ENCODE measurements at regions not wholly inside any gene's neighbourhood (a gene's known extent, or its start where the extent isn't known, plus 50 kb on each side); places are given as distances from the start of the nearest gene placed in this dataset.
A peak's percentile ranks its signal among the peaks of the same experiment; 100 is the strongest.

- no peaks in the 10 kb centered on the region for H3K4me1 Mint-ChIP-seq
- no peak overlapping the region for H3K27ac Mint-ChIP-seq
- H3K4me3 Mint-ChIP-seq: no peak overlapping the region
- H3K27me3 Mint-ChIP-seq: peaks cover 13% of the 10 kb centered on the region
- DNase-seq (no peak), ATAC-seq (no peak)
- H3K9me3 Mint-ChIP-seq (ENCODE audit: low read depth): no peaks in the 10 kb centered on the region
- CTCF ChIA-PET: no interaction called here
- H3K36me3 Mint-ChIP-seq: no peaks in the 10 kb centered on the region
These were observed 226.6 kb downstream of the HACE1 start for GRCh38 chr6:104633125-104633524.

- H3K36me3 Mint-ChIP-seq: no peaks in the 10 kb centered on the region
- ATAC-seq: no peak
- no peaks in the 10 kb centered on the region for H3K4me1 Mint-ChIP-seq
- no peak overlapping the region for H3K27ac Mint-ChIP-seq
- peaks cover 9% of the 10 kb centered on the region for H3K27me3 Mint-ChIP-seq
- DNase-seq: no peak
- CTCF ChIA-PET: no interaction called here
- no peak overlapping the region for H3K4me3 Mint-ChIP-seq
- no peaks in the 10 kb centered on the region for H3K9me3 Mint-ChIP-seq (ENCODE audit: low read depth)
These were observed 227.1 kb downstream of the HACE1 start for GRCh38 chr6:104632588-104632987.

- CTCF ChIA-PET: no interaction called here
- H3K9me3 Mint-ChIP-seq (ENCODE audit: low read depth): no peaks in the 10 kb centered on the region
- no peak overlapping the region for H3K4me3 Mint-ChIP-seq
- H3K4me1 Mint-ChIP-seq: no peaks in the 10 kb centered on the region
- no peak overlapping the region for H3K27ac Mint-ChIP-seq
- peaks cover 15% of the 10 kb centered on the region for H3K27me3 Mint-ChIP-seq
- DNase-seq (no peak), ATAC-seq (no peak)
- H3K36me3 Mint-ChIP-seq: no peaks in the 10 kb centered on the region
These were observed 228.8 kb downstream of the HACE1 start for GRCh38 chr6:104630955-104631354.

GRCh38 chr6:104630522-104630921 is 229.2 kb downstream of the HACE1 start:
- Mint-ChIP-seq H3K4me1 (no peaks in the 10 kb centered on the region), H3K27ac (no peak overlapping the region), H3K27me3 (peaks cover 15% of the 10 kb centered on the region), H3K36me3 (no peaks in the 10 kb centered on the region), H3K9me3 (ENCODE audit: low read depth) (no peaks in the 10 kb centered on the region), H3K4me3 (no peak overlapping the region)
- DNase-seq (no peak), ATAC-seq (no peak)
- CTCF ChIA-PET: no interaction called here

- peaks cover 15% of the 10 kb centered on the region for H3K27me3 Mint-ChIP-seq
- H3K4me3 Mint-ChIP-seq: no peak overlapping the region
- DNase-seq (no peak), ATAC-seq (no peak)
- CTCF ChIA-PET: no interaction called here
- no peaks in the 10 kb centered on the region for H3K9me3 Mint-ChIP-seq (ENCODE audit: low read depth)
- H3K27ac Mint-ChIP-seq: no peak overlapping the region
- H3K36me3 Mint-ChIP-seq: no peaks in the 10 kb centered on the region
- no peaks in the 10 kb centered on the region for H3K4me1 Mint-ChIP-seq
These were observed 229.9 kb downstream of the HACE1 start for GRCh38 chr6:104629826-104630225.

GRCh38 chr6:104625536-104625935 is 234.2 kb downstream of the HACE1 start:
- no peak overlapping the region for H3K27ac Mint-ChIP-seq
- ATAC-seq: no peak
- DNase-seq: no peak
- no peak overlapping the region for H3K4me3 Mint-ChIP-seq
- CTCF ChIA-PET: interaction anchor here (1.2 kb wide), 1 partner anchor 58 kb away, joined by 3 read pairs; no protein-coding TSS in a partner anchor
- peaks cover 19% of the 10 kb centered on the region for H3K27me3 Mint-ChIP-seq
- peaks cover 5% of the 10 kb centered on the region for H3K4me1 Mint-ChIP-seq
- H3K36me3 Mint-ChIP-seq: no peaks in the 10 kb centered on the region
- H3K9me3 Mint-ChIP-seq (ENCODE audit: low read depth): no peaks in the 10 kb centered on the region

GRCh38 chr6:104623052-104623690 is 236.5 kb downstream of the HACE1 start:
- no peak for DNase-seq
- H3K9me3 Mint-ChIP-seq (ENCODE audit: low read depth): no peaks in the 10 kb centered on the region
- H3K4me3 Mint-ChIP-seq: no peak overlapping the region
- CTCF ChIA-PET: no interaction called here
- peak; percentile 60 for ATAC-seq
- H3K27ac Mint-ChIP-seq: no peak overlapping the region
- H3K36me3 Mint-ChIP-seq: no peaks in the 10 kb centered on the region
- H3K4me1 Mint-ChIP-seq: peaks cover 5% of the 10 kb centered on the region
- H3K27me3 Mint-ChIP-seq: peaks cover 15% of the 10 kb centered on the region

- H3K4me3 Mint-ChIP-seq: no peak overlapping the region
These were observed 238.3 kb downstream of the HACE1 start for GRCh38 chr6:104621396-104621795.

GRCh38 chr6:104617591-104617990 is 242.1 kb downstream of the HACE1 start:
- ATAC-seq (no peak), DNase-seq (no peak)
- no peak overlapping the region for H3K4me3 Mint-ChIP-seq
- no peak overlapping the region for H3K27ac Mint-ChIP-seq
- H3K27me3 Mint-ChIP-seq: peaks cover 3% of the 10 kb centered on the region
- H3K9me3 Mint-ChIP-seq (ENCODE audit: low read depth): no peaks in the 10 kb centered on the region
- CTCF ChIA-PET: no interaction called here
- H3K36me3 Mint-ChIP-seq: no peaks in the 10 kb centered on the region
- H3K4me1 Mint-ChIP-seq: peaks cover 2% of the 10 kb centered on the region

More at GRCh38 chr6:104621396-104621795, 238.3 kb downstream of the HACE1 start:
- no peak for DNase-seq
- Mint-ChIP-seq H3K9me3 (ENCODE audit: low read depth) (no peaks in the 10 kb centered on the region), H3K36me3 (no peaks in the 10 kb centered on the region), H3K4me1 (peaks cover 5% of the 10 kb centered on the region), H3K27me3 (peaks cover 8% of the 10 kb centered on the region), H3K27ac (no peak overlapping the region)
- CTCF ChIA-PET: no interaction called here
- no peak for ATAC-seq

GRCh38 chr6:104614394-104614793 is 245.3 kb downstream of the HACE1 start:
- Mint-ChIP-seq H3K27ac (no peak overlapping the region), H3K4me1 (peaks cover 2% of the 10 kb centered on the region), H3K9me3 (ENCODE audit: low read depth) (no peaks in the 10 kb centered on the region), H3K27me3 (peaks cover 6% of the 10 kb centered on the region), H3K36me3 (no peaks in the 10 kb centered on the region), H3K4me3 (no peak overlapping the region)
- DNase-seq: no peak
- CTCF ChIA-PET: no interaction called here
- no peak for ATAC-seq

GRCh38 chr6:104613416-104614001 is 246.2 kb downstream of the HACE1 start:
- peaks cover 2% of the 10 kb centered on the region for H3K4me1 Mint-ChIP-seq
- no peak for ATAC-seq
- no peak overlapping the region for H3K4me3 Mint-ChIP-seq
- no peaks in the 10 kb centered on the region for H3K9me3 Mint-ChIP-seq (ENCODE audit: low read depth)
- H3K27me3 Mint-ChIP-seq: peaks cover 12% of the 10 kb centered on the region
- H3K27ac Mint-ChIP-seq: no peak overlapping the region
- no peak for DNase-seq
- CTCF ChIA-PET: no interaction called here
- no peaks in the 10 kb centered on the region for H3K36me3 Mint-ChIP-seq

- ATAC-seq (no peak), DNase-seq (no peak)
- H3K9me3 Mint-ChIP-seq (ENCODE audit: low read depth): no peaks in the 10 kb centered on the region
- no peak overlapping the region for H3K4me3 Mint-ChIP-seq
- H3K36me3 Mint-ChIP-seq: no peaks in the 10 kb centered on the region
- H3K27me3 Mint-ChIP-seq: peaks cover 12% of the 10 kb centered on the region
- H3K4me1 Mint-ChIP-seq: peaks cover 2% of the 10 kb centered on the region
- CTCF ChIA-PET: no interaction called here
- H3K27ac Mint-ChIP-seq: no peak overlapping the region
These were observed 247.2 kb downstream of the HACE1 start for GRCh38 chr6:104612541-104612940.

- Mint-ChIP-seq H3K36me3 (no peaks in the 10 kb centered on the region), H3K4me3 (no peak overlapping the region), H3K27me3 (peaks cover 21% of the 10 kb centered on the region), H3K4me1 (peaks cover 6% of the 10 kb centered on the region), H3K9me3 (ENCODE audit: low read depth) (no peaks in the 10 kb centered on the region), H3K27ac (no peak overlapping the region)
- CTCF ChIA-PET: no interaction called here
- ATAC-seq (no peak), DNase-seq (no peak)
These were observed 251.6 kb downstream of the HACE1 start for GRCh38 chr6:104608101-104608500.

GRCh38 chr6:104607501-104607900 is 252.2 kb downstream of the HACE1 start:
- ATAC-seq: no peak
- Mint-ChIP-seq H3K4me1 (peaks cover 11% of the 10 kb centered on the region), H3K4me3 (no peak overlapping the region), H3K27me3 (peaks cover 21% of the 10 kb centered on the region), H3K27ac (no peak overlapping the region), H3K9me3 (ENCODE audit: low read depth) (no peaks in the 10 kb centered on the region), H3K36me3 (no peaks in the 10 kb centered on the region)
- CTCF ChIA-PET: no interaction called here
- no peak for DNase-seq
